ENCODE measurements at regions not wholly inside any gene's neighbourhood (a gene's known extent, or its start where the extent isn't known, plus 50 kb on each side); places are given as distances from the start of the nearest gene placed in this dataset.

- no peak for DNase-seq
These were observed 222.1 kb downstream of the PCDH18 start for GRCh38 chr4:137310166-137310565.

- DNase-seq, result no peak
These were observed 222.9 kb downstream of the PCDH18 start for GRCh38 chr4:137309424-137309823.

- no peak for DNase-seq
These were observed 224.5 kb downstream of the PCDH18 start for GRCh38 chr4:137307806-137308205.

GRCh38 chr4:137300776-137301175, 231.5 kb downstream of the PCDH18 start:
- DNase-seq, result no peak

GRCh38 chr4:137299281-137299680, 233.0 kb downstream of the PCDH18 start:
- no peak for DNase-seq

- DNase-seq, result no peak
These were observed 239.0 kb downstream of the PCDH18 start for GRCh38 chr4:137293281-137293680.

- DNase-seq, result peak; percentile 12
These were observed 248.6 kb downstream of the PCDH18 start for GRCh38 chr4:137283737-137284136.

GRCh38 chr4:137278431-137278830, 253.9 kb downstream of the PCDH18 start:
- no peak for DNase-seq

GRCh38 chr4:137274404-137274803, 257.9 kb downstream of the PCDH18 start:
- DNase-seq, result no peak

GRCh38 chr4:137267024-137267423, 265.3 kb downstream of the PCDH18 start:
- no peak for DNase-seq

- DNase-seq, result no peak
These were observed 265.8 kb downstream of the PCDH18 start for GRCh38 chr4:137266511-137266910.

- no peak for DNase-seq
These were observed 269.1 kb downstream of the PCDH18 start for GRCh38 chr4:137263206-137263605.

- DNase-seq, result no peak
These were observed 278.3 kb downstream of the PCDH18 start for GRCh38 chr4:137253949-137254348.

- no peak for DNase-seq
These were observed 283.2 kb downstream of the PCDH18 start for GRCh38 chr4:137249112-137249511.

GRCh38 chr4:137238456-137239162, 293.7 kb downstream of the PCDH18 start:
- no peak for DNase-seq

GRCh38 chr4:137226900-137227299, 305.4 kb downstream of the PCDH18 start:
- peak; percentile 15 for DNase-seq

- no peak for DNase-seq
These were observed 306.1 kb downstream of the PCDH18 start for GRCh38 chr4:137226221-137226620.

- DNase-seq, result peak; percentile 77
These were observed 318.7 kb downstream of the PCDH18 start for GRCh38 chr4:137213372-137214173.

- DNase-seq, result no peak
These were observed 319.7 kb downstream of the PCDH18 start for GRCh38 chr4:137212601-137213000.

GRCh38 chr4:137209240-137209639, 323.1 kb downstream of the PCDH18 start:
- no peak for DNase-seq

- DNase-seq, result peak; percentile 34
These were observed 325.5 kb downstream of the PCDH18 start for GRCh38 chr4:137206781-137207180.

- no peak for DNase-seq
These were observed 328.7 kb downstream of the PCDH18 start for GRCh38 chr4:137203601-137204000.

GRCh38 chr4:137200322-137200721, 332.0 kb downstream of the PCDH18 start:
- peak; percentile 47 for DNase-seq

- DNase-seq, result no peak
These were observed 333.5 kb downstream of the PCDH18 start for GRCh38 chr4:137198791-137199190.

All from NCI-H2171 treated with DMSO at 0.1 percent for 48 hours (cell line).